NCI-H1930 (cell line): ENCODE measurements at regions not wholly inside any gene's neighbourhood (a gene's known extent, or its start where the extent isn't known, plus 50 kb on each side); places are given as distances from the start of the nearest gene placed in this dataset.

Experiments
- DNase-seq, 2 experiments: peaks; one replicate each; lab custom pipeline; 2025; lab: John Stamatoyannopoulos, UW

DNA sequence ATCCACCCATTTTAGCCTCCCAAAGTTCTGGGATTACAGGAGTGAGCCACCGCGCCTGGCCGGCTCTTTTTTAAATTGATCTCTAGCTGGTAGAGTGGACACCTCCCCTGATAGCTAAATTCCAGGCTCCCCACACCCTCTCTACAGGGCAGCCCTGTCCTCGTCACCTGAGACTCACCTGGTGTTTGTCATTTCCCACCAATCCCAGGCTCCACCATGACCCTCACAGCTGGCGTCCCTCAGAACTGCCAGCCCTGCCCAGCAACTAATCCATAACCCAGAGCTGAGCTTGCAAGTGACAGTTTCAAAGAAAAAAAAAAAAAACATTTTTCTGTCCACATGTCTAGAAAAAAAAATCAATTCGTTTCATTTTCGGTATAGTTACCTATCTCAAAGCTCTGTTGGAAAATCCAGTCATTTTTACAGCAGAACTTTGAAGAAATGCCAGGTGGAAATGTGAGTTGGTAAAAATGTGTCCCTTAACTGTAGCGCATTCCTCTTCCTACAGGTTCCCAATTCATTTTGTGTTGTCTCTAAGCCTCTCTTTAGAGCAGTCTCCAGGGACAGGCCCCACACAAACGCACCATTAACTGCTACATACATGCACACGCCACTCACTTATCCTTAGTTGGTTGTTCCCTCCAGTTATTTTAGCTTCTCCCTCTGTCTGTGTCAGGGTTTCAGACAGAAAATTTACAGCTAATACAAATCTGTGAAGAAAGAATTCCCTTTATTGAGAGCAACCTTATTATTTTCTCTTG, 294.7 kb downstream of the FBXO15 start:
- no peak for DNase-seq

DNA sequence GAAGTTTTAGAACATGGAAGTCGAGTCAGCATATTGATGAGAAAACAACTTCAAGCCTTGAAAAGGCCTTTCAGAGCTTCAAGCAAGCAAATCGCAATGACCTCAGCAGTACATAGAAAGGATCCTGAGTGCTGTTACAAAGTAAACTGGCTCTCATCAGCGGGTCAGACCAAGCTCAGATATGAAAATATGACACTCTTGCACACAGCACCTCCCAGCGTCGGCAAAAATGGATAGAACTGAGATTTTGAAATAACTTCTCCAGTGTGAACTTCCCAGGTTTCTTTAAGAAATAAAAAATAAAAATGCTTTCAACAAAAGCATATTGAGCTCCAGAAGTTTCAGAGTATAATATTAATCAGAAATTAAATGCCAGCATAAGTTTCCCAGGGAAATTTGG, 296.9 kb downstream of the FBXO15 start:
- no peak for DNase-seq

DNA sequence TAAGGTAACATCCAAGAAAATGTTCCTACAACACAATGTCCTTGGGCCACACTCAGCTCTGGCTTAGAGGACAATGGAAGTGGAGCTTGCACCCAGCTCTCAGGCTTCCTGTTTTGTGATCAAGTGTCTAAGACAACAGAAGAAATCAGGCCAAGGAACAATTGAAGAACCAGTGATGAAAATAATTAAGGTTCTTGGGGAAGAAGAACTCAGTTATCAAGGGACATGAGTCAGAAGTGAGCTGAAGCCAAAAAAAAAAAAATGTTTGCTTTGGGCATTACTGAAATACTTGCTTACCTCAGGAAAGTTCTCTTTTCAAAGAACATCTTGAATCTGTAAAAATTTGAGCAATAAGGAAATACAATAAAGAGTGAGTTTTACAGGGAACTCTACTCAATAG, 299.0 kb downstream of the FBXO15 start:
- no peak for DNase-seq

DNA sequence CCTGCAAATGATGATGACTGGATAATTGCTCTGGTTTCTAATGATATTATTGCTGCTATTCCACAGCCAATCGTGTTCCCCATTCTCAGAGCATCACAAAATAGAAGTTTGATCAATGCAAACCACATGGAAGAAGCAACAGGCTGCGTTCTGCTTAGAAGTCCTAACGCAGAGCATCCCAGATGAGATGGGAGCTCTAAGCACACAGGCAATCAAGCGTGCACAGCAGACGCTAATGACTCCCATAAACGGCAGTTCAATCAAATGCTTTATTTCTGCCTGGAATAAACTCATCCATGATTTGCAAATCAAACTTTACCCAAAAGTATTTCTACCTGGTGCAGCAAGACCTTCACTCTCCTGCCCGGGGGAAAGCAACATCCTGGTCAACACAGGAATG, 304.2 kb downstream of the FBXO15 start:
- DNase-seq = no peak

DNA sequence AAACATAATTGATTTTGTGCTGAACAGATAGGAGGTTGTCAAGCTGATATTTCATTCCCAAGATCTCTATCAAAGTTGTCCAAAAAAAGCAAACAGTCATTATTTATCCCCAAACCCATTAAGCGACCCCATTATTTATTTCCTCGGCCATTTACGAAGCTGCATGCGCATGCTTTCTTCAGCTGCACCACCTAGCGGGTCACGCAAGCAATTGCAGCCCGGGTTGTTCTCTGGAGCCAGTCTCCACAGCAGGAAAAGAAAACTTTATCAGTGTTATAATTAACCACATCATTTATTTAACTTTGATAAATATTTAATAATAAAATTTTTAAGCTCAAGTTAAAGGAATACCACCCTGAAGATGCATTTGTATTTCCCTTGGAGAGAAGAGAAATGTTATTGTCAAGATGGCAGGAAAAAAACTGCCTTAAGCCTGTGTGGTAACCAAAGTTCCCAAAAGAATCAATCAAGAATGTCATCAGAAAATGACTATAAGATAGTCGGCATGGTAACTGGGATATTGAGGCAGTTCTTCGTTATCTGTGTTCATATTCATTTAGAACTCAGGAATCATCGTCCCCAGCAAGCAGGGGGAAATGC, 304.7 kb downstream of the FBXO15 start:
- peak; percentile 28 to 67 for DNase-seq

DNA sequence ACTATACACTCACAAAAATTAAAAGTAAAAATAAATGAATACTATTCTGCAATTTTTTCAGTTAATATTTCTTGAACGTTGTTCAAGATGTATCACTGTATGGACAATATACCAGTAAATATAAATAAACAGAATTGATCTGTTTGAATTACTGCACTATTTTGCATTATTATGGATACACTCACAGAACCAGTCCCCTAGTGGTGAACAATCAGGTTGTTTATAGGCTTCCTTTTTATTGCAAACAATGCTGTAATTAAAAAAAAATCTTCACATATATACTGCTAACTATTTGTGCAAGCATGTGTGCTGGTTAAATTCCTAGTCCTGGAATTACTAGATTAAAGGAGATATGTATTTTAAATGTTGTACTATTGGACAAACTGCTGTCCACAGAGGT, 306.0 kb downstream of the FBXO15 start:
- no peak for DNase-seq

DNA sequence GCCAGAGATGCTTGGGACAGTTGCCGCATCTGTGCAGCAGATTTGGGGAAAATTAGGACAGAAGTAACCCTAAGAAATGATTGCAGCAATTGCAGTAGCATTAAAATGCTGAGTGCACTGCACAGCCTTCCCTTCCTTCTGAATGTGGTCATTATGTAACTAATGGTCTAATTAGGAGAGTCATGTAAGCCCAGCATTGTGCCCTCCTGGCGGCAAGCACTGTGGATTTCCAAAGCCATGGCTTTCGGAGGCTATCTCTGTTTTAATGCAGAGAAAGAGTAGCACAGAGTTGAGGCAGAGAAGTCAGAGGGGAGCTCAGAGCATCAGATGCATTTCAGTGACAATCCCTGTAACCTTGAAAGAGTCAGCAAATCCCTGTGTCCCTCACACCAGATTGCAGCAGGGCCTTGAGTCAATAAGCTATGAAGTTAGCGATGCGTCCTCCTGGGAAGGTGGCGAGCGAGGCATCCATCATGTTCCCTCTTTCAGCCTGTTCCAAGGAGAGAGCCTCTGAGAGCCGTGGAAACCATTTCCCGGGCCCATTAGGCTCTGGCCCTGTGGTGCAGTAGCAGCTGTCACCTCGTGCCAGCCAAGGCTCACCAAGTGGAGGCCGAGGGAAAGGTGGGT, 307.2 kb downstream of the FBXO15 start:
- DNase-seq = no peak

DNA sequence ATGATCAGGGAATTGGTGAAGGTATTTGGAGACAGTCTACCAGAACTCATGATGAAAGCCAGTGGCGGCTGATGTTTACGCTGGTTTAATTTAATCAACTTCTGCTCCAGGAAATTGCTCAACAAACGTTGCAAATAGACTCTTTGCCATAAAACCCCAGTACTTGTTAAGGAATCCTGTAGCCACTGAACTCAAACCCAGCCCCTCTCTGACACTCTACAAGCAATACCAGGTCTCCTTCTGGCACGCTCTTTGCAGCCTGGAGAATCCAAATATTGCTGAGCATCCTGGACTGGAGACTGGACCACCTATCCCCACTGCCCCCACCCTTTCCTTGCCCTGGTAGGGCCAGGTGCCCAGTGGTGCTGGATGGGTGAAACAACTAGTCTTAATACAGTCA, 308.2 kb downstream of the FBXO15 start:
- no peak for DNase-seq

DNA sequence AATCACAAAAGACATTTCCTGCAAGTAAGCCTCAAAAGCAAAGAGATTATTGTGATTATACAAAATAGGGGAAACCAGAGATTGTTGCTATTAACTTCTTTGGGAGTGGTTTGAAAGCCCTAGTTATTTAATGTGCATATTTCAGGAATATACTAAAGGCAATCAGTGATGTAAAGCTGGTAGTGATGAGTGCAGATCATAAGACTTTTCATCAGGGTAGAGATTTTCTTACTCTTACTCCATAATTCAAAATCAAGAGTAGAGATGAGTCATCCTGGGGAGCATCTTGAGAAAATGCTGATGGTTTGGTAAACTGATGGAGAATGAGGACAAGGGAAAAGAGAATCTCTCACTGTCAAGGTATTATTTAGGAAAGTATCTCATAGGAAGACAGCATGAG, 309.5 kb downstream of the FBXO15 start:
- DNase-seq = no peak

DNA sequence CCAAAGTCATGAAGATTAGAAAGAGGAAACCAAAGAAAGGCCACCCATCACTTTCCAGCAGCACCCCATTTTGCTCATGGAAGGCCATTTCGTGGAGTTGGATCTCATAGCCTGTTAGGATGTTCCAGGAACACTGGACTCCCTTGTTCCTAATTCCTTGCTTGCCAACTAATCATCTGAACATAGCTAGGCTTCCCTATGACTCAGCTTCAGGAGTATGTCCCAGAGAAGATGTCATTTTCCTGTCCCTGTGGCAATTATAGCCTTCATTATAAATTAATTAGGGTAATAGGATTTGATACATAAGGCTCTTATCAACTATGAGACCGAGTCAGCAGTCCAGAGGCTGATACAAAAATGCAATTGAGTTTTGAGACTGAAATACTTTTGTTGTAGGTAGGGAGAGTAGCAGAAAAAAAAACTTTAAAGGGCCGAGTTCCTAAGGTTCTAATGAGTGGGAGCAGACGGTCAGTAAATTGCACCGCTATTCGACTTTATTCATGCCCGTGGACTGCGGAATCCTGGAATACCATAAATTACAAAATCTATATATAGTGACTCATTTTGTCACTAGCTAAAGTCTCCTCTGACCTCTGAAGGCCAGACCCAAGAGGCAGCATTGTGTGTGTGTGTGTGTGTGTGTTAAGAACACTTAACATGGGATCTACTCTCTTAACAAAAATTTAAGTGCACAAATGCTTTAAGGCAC, 311.8 kb downstream of the FBXO15 start:
- DNase-seq = no peak

DNA sequence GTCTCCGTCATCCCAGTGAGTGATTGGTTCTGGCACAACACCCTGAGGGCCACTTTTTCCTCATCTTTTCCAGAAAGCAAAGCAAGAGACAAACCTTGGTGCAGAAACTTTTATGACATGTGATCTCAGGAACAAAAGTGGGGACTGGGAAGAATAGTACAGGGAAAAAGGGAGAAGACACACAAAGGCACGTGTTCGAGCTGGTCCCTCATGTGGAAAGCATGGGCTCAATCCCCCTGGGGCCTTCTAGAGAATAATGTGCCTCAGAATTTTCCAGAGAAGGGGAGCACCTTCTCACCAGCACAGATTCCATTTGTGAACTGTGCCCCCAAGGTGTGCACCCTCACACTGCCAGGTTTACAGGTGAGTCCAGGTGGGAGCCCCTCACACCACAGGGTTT, 312.6 kb downstream of the FBXO15 start:
- DNase-seq = no peak

DNA sequence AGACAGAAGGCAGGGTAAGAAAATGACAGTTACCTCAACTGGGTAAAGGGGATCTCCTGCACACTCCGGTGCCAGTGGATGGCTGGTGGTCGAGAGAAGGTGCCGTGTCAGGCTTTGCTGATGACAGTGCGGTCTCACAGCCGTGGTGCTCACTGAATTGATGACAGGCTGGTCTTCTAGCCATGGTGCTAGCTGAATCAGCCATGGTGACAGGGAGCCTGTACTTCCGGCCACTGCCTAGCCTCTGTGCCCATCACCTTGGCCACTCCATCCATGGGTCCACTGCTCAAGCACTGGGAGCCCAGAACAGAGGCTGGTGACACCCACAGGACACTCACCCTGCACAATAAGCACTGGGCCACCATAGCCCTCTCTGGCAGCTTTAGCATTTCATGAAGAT, 315.9 kb downstream of the FBXO15 start:
- DNase-seq = no peak

DNA sequence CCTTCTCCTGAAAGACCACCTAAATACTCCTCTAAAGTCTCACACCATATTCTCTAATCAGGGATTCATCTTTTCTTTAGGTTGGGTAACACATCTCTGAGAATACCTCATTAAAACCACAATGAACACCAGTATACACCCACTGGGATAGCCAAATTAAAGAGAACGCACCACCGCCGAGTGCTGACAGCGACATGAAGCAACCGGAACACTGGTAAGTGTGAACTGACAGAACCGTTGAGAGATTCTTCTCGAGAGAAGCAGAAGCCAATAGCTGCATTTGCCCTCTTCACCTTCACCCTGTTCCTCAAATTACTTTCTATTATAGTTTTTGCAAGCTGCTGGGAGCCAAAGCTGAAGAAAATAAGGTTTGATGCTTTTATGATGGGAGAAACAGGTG, 318.5 kb downstream of the FBXO15 start:
- DNase-seq = no peak

DNA sequence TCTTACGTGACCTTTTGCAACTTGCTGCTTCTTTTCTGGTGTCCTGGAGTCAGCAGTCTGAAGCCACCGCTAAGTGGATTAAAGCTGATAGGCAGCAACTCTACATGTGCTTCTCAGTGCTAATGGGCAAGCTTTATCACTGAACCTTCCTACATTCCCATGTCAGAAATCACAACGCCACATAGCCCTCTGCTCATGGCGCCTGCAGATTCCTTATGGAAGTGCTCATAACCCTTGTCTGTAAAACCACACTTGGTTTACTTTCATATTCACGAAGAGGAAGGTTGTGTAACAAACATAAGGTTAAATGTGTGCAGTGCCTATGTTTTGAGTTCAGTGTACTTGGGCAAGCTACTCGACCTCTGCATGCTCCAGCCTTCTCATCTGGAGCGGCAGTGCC, 319.8 kb downstream of the FBXO15 start:
- no peak for DNase-seq

DNA sequence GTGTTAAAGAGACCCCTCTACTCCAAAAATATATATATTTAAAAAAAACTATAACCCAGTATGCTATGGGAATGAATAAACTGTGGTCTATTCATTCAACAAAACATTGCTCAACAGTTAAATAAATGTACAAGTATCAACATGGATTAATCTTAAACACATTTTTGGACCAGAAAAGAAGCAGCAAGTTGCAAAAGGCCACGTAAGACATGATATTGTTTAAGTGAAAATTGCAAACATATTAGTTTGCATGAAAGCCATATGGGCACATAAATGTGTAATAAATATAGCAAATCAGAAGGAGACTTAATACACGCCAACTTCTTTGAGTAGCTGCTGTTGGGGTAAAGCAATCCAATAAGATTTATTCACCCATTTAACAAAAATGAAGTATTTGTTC, 321.5 kb downstream of the FBXO15 start:
- no peak for DNase-seq

DNA sequence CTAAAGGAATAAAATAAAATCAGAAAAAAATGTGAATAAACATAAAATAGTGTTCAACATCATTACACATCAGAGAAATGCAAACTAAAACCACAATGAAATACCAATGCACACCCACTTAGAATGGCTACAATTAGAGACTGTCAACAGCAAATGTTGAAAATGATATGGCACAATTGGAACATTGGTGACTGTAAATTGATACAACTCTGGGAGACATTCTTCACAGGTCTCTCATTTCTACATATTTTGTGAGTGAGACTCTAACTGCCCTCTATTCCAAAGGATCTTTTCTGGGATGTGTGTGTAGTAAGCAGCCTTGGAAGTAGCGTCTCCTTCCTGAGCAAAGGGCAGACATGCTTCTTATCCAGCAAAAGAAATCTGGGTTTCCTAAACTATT, 323.0 kb downstream of the FBXO15 start:
- no peak for DNase-seq

DNA sequence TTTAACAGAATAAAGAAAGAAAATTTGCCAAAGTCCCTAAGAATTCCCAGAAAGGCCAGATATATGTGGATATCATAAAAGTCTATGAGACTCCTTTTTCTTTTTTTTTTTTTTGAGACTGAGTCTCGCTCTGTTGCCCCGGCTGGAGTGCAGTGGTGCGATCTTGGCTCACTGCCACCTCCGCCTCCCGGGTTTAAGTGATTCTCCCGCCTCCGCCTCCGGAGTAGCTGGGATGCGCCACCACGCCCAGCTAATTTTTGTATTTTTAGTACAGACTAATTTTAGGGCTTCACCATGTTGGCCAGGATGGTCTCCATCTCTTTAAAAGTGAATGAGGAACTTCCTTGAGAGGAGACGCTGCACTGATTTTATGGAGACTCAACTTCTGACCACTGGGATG, 335.2 kb downstream of the FBXO15 start:
- DNase-seq = no peak

DNA sequence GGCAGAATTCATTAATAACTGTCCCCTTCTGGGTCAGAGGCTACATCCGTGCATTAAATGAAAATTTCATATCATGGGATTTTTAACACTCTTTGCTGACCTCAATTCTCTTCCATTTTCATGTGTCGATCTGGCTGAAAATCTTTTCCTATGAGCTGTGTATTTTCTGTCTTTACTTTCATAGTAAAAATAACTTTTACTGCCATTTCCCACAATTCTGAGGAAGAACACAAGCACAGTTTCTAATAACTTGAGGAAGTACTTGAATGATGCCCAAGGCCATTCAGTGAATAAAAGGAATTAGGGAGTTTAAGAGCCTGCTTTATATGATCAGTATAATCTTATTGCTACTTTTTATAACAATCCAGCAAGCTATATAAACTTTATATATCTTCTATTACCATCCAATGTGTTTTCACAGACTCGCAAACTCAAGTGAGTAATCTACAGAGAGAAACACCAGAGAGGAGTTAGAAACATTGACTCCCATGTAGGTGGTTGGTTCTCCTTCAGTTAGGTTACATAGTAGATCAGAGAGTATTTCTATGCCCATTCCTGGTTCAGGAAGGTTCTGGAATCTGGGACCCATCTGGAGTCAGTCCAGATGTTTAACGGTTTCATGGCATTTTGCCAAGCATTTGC, 340.0 kb downstream of the FBXO15 start:
- no peak for DNase-seq

DNA sequence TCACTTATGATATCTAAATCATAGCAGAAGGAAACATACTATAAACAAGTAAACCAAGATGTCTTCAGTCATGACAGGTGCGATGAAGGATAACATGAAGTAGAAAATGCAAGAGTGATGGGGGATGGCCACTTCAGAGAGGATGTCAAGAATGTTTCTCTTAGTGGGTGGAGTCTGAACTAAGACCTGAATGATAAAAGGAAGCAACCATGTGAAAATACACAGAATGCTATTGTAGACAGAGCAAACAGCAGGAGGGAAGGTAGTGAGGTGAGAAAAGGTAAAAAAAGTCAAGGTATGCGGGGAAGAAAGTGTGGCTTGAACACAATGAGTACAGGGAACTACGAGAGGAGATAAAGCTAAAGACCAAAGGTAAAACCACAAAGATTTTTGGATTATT, 341.6 kb downstream of the FBXO15 start:
- DNase-seq = no peak

DNA sequence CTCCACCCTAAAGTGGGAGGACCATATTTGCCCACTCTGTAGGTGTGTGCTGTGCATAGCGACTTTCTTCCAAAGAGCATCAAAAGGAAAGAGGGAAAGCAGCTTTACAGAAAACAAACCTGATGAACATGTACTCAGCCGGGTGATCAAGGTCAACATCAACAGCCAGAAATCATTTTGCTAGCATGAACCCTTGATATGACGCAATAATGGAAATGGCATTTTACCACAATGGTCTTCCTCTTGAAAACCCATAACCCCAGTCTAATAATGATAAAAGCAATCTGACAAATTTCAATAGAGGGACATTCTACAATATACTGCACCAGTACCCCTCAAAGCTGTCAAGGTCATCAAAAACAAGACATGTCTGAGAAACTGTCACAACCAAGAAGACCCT, 350.2 kb downstream of the FBXO15 start:
- no peak for DNase-seq

DNA sequence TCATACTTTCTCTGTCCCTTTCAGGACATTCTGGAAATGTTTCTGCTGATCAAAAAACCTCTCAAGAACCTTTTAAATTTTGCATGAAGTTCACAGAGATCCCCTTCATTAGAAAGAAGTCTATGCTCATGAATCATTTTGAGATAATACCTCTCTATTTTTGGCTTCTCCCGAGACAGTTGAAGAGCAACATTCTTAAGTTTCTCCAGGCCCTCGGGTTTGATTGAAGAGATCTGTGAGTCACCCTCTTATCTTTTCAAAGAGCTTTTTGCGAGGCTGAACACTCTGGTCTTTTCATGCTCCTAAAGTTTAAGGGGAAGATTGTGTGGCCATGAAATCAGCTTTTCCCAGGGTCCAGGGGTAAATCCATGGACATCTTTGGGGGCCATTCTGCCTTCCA, 354.2 kb downstream of the FBXO15 start:
- DNase-seq = no peak

DNA sequence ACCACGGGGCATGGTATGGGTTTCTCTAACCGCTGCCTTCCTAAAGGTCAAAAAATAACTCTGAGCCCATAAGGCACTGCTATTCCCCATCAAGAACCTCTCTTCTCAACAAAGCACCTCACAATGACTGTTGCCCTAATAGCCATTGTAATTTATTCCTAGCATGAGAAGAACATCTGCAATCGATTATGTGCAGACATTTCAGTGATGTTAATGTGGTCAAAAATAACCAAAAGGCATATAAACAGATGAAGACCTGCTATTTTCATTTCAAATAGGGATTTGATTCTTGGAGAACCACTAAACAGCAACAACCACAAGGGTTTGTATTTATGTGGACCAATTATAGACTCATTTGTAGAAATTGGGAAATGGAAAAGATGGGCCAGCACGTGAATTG, 356.6 kb downstream of the FBXO15 start:
- no peak for DNase-seq

DNA sequence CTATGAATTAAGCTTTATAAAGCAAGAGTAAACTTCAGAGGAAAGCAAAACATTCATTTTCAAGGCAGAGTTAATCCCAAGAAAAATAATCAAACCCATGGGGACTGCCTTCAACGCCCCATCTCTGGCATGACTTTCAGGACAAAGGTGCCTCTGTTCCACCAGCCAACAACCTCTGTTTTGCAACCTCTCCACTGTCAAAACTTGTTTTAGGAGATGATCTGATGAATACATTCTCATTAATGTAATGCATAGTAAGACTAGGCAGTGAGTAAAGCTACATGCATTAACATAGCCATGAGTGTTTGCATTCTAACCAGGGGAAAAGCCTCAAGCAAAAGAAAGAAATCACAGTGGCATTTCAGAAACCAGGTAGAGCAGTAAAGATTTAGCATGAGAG, 357.0 kb downstream of the FBXO15 start:
- no peak for DNase-seq
